ENCODE measurements at regions not wholly inside any gene's neighbourhood (a gene's known extent, or its start where the extent isn't known, plus 50 kb on each side); places are given as distances from the start of the nearest gene placed in this dataset.
"Not testable (repeated sequence)": the region's sequence is repeated elsewhere in the genome, so short reads cannot be mapped to it uniquely, and the experiment has no call there.

DNA sequence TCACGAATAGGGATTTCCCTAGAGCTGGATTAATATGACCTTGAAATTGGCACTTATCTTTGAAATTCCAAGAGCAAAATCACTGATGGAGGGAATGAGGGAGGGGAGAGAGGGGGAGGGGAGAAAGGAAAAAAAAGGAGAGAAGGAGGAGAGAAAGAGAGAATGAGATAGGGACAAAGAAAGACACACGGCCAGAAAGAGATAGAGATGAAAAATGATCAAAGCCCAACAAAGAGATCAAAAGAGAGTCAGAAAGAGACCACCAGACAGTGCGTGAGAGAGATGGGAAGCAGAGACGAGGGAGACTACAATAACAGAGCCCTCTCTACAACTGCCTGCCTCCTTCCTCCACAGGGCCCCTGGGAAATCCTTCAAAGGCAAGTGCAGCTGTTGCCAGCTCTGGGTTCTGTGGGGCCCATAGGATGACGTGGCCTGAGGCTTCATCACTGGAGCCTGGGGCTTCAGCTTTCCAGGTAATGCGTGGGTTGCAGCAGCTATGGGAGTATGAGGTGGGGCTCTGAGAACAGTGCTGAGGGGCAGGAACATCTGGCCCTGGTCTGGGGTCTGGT, 58.3 kb upstream of the SHB start:
- DNase-seq (ENCODE audit: missing footprints) (no peak), ATAC-seq (no peak)
- intact Hi-C loops (cut with DNase I) = no loop called here

DNA sequence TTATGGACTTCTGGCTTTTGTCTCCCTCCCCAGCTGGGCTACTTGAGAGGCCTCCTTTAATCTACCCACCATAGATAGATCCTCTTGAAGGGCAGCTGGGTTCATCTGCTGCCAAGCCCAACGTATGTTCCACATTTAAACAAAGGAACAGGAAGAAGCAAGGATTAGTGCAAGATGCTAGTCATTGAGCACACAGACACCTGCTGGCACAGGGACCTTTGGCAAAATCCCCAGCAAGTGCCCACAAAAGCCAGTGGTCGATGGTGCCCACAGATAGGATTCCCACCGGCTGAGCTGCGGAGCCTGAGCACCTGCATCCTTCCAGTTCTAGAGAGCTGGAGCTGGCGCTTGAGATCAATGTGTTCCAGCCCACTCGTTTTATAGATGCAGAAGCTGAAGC, 57.7 kb upstream of the SHB start:
- ATAC-seq (no peak), DNase-seq (ENCODE audit: missing footprints) (no peak)
- intact Hi-C loops (cut with DNase I) = no loop called here

DNA sequence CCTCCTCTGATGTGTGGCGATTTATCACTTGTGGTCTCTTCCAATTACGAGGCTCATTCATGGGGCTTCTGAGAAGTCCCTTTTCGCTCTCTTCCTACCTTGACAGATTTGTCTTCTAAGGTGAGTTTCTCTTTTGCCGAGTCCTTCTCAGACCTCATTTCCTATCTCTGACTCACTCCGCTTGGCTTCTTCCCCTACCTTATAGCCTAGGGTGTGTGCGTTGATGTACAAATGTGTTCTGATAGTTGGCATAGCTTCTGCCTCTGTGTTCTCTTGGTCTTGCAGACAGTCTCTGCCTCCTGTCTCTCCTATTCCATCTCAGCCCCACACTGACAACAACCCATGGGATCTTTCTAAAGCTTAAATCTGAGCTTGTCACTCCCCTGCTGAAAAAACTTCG, 56.9 kb upstream of the SHB start:
- intact Hi-C loops (cut with DNase I) = no loop called here
- ATAC-seq (no peak), DNase-seq (ENCODE audit: missing footprints) (no peak)

DNA sequence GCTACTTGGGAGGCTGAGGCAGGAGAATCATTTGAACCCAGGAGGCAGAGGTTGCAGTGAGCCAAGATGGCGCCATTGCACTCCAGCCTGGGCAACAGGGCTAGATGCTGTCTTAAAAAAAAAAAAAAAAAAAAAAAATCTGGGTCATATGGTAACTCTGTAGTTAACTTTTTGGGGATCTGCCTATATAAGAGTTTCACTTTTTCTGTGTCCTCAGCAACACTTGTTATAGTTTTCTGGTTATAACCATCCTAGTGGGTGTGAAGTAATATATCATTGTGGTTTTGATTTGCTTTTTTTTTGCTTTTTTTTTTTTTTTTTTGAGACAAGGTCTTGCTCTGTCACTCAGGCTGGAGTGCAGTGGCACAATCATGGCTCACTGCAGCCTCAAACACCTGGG, 54.3 kb upstream of the SHB start:
- DNase-seq (ENCODE audit: missing footprints); ATAC-seq; intact Hi-C loops (cut with DNase I): not testable (repeated sequence)

- no peak for ATAC-seq
- intact Hi-C loops (cut with DNase I) = no loop called here
Measured at GRCh38 chr9:38120961-38121360, 51.9 kb upstream of the SHB start.

GRCh38 chr9:38119560-38120236, 50.7 kb upstream of the SHB start:
- no peak for ATAC-seq
- intact Hi-C loops (cut with DNase I) = no loop called here
- no peak for DNase-seq (ENCODE audit: missing footprints)

More at GRCh38 chr9:38120961-38121360, 51.9 kb upstream of the SHB start:
- no peak for DNase-seq (ENCODE audit: missing footprints)

GRCh38 chr9:38118862-38119438, 49.9 kb upstream of the SHB start:
- DNase-seq (ENCODE audit: missing footprints) (no peak), ATAC-seq (no peak)
- intact Hi-C loops (cut with DNase I) = no loop called here
